ENCODE measurements at regions not wholly inside any gene's neighbourhood (a gene's known extent, or its start where the extent isn't known, plus 50 kb on each side); places are given as distances from the start of the nearest gene placed in this dataset.

GRCh38 chr5:56686337-56687195 lies 128.8 kb upstream of the MAP3K1 start:
- Mint-ChIP-seq H3K9me3 (peaks cover 3% of the 10 kb centered on the region), H3K27me3 (no peaks in the 10 kb centered on the region), H3K36me3 (peaks cover 5% of the 10 kb centered on the region), H3K27ac (peak overlapping the region; percentile 89), H3K4me1 (peaks cover 57% of the 10 kb centered on the region), H3K4me3 (peak overlapping the region; percentile 48)
- ATAC-seq (ENCODE audit: low read depth) (peak; percentile 76), DNase-seq (ENCODE audit: low spot score in 2 of 2) (peak; percentile 37)

GRCh38 chr5:56685503-56686217 lies 129.7 kb upstream of the MAP3K1 start:
- ATAC-seq (ENCODE audit: low read depth) = no peak
- Mint-ChIP-seq H3K9me3 (peaks cover 3% of the 10 kb centered on the region), H3K36me3 (peaks cover 3% of the 10 kb centered on the region), H3K4me3 (peak overlapping the region; percentile 24), H3K4me1 (peaks cover 53% of the 10 kb centered on the region), H3K27ac (peak overlapping the region; percentile 89), H3K27me3 (no peaks in the 10 kb centered on the region)
- no peak for DNase-seq (ENCODE audit: low spot score in 2 of 2)

GRCh38 chr5:56684159-56684558 lies 131.2 kb upstream of the MAP3K1 start:
- peaks cover 47% of the 10 kb centered on the region for H3K4me1 Mint-ChIP-seq
- DNase-seq (ENCODE audit: low spot score in 2 of 2) = no peak
- ATAC-seq (ENCODE audit: low read depth) = no peak
- H3K4me3 Mint-ChIP-seq = no peak overlapping the region
- H3K27ac Mint-ChIP-seq = peak overlapping the region; percentile 89
- H3K9me3 Mint-ChIP-seq = peaks cover 6% of the 10 kb centered on the region
- H3K36me3 Mint-ChIP-seq = peaks cover 3% of the 10 kb centered on the region
- no peaks in the 10 kb centered on the region for H3K27me3 Mint-ChIP-seq

- H3K4me3 Mint-ChIP-seq = no peak overlapping the region
- DNase-seq (ENCODE audit: low spot score in 2 of 2) (no peak), ATAC-seq (ENCODE audit: low read depth) (no peak)
- H3K27me3 Mint-ChIP-seq = no peaks in the 10 kb centered on the region
- peaks cover 3% of the 10 kb centered on the region for H3K36me3 Mint-ChIP-seq
- H3K4me1 Mint-ChIP-seq = peaks cover 47% of the 10 kb centered on the region
- peaks cover 6% of the 10 kb centered on the region for H3K9me3 Mint-ChIP-seq
- H3K27ac Mint-ChIP-seq = peak overlapping the region; percentile 89
Measured at GRCh38 chr5:56683733-56684132, 131.6 kb upstream of the MAP3K1 start.

GRCh38 chr5:56683281-56683680 lies 132.1 kb upstream of the MAP3K1 start:
- DNase-seq (ENCODE audit: low spot score in 2 of 2) = no peak
- H3K27ac Mint-ChIP-seq = peak overlapping the region; percentile 89
- no peak overlapping the region for H3K4me3 Mint-ChIP-seq
- no peaks in the 10 kb centered on the region for H3K27me3 Mint-ChIP-seq
- peaks cover 6% of the 10 kb centered on the region for H3K9me3 Mint-ChIP-seq
- H3K4me1 Mint-ChIP-seq = peaks cover 42% of the 10 kb centered on the region
- peaks cover 3% of the 10 kb centered on the region for H3K36me3 Mint-ChIP-seq
- no peak for ATAC-seq (ENCODE audit: low read depth)

GRCh38 chr5:56681346-56681745 lies 134.0 kb upstream of the MAP3K1 start:
- no peak for ATAC-seq (ENCODE audit: low read depth)
- H3K27ac Mint-ChIP-seq = peak overlapping the region; percentile 89
- DNase-seq (ENCODE audit: low spot score in 2 of 2) = no peak
- H3K9me3 Mint-ChIP-seq = peaks cover 6% of the 10 kb centered on the region
- H3K4me1 Mint-ChIP-seq = peaks cover 33% of the 10 kb centered on the region
- H3K27me3 Mint-ChIP-seq = no peaks in the 10 kb centered on the region
- peaks cover 3% of the 10 kb centered on the region for H3K36me3 Mint-ChIP-seq
- no peak overlapping the region for H3K4me3 Mint-ChIP-seq

- Mint-ChIP-seq H3K4me3 (no peak overlapping the region), H3K36me3 (peaks cover 3% of the 10 kb centered on the region), H3K27ac (peak overlapping the region; percentile 89), H3K4me1 (peaks cover 35% of the 10 kb centered on the region), H3K9me3 (peaks cover 6% of the 10 kb centered on the region), H3K27me3 (no peaks in the 10 kb centered on the region)
- ATAC-seq (ENCODE audit: low read depth) (no peak), DNase-seq (ENCODE audit: low spot score in 2 of 2) (no peak)
Measured at GRCh38 chr5:56680731-56681130, 134.6 kb upstream of the MAP3K1 start.

- Mint-ChIP-seq H3K27ac (peak overlapping the region; percentile 71), H3K27me3 (no peaks in the 10 kb centered on the region), H3K4me3 (no peak overlapping the region), H3K4me1 (peaks cover 39% of the 10 kb centered on the region), H3K36me3 (peaks cover 10% of the 10 kb centered on the region), H3K9me3 (peaks cover 12% of the 10 kb centered on the region)
- DNase-seq (ENCODE audit: low spot score in 2 of 2) (no peak), ATAC-seq (ENCODE audit: low read depth) (no peak)
Measured at GRCh38 chr5:56677690-56678305, 137.6 kb upstream of the MAP3K1 start.

GRCh38 chr5:56676091-56676768 lies 139.1 kb upstream of the MAP3K1 start:
- H3K9me3 Mint-ChIP-seq = peaks cover 12% of the 10 kb centered on the region
- peak overlapping the region; percentile 53 for H3K27ac Mint-ChIP-seq
- peaks cover 38% of the 10 kb centered on the region for H3K4me1 Mint-ChIP-seq

GRCh38 chr5:56674441-56674840 lies 140.9 kb upstream of the MAP3K1 start:
- peaks cover 42% of the 10 kb centered on the region for H3K4me1 Mint-ChIP-seq
- DNase-seq (ENCODE audit: low spot score in 2 of 2) (no peak), ATAC-seq (ENCODE audit: low read depth) (no peak)
- peaks cover 10% of the 10 kb centered on the region for H3K36me3 Mint-ChIP-seq
- H3K4me3 Mint-ChIP-seq = no peak overlapping the region
- no peaks in the 10 kb centered on the region for H3K27me3 Mint-ChIP-seq
- peak overlapping the region; percentile 88 for H3K27ac Mint-ChIP-seq
- peaks cover 9% of the 10 kb centered on the region for H3K9me3 Mint-ChIP-seq

More at GRCh38 chr5:56676091-56676768, 139.1 kb upstream of the MAP3K1 start:
- Mint-ChIP-seq H3K27me3 (no peaks in the 10 kb centered on the region), H3K36me3 (peaks cover 10% of the 10 kb centered on the region), H3K4me3 (no peak overlapping the region)
- ATAC-seq (ENCODE audit: low read depth) (no peak), DNase-seq (ENCODE audit: low spot score in 2 of 2) (no peak)

- Mint-ChIP-seq H3K36me3 (peaks cover 10% of the 10 kb centered on the region), H3K9me3 (peaks cover 9% of the 10 kb centered on the region), H3K4me3 (peak overlapping the region; percentile 25), H3K4me1 (peaks cover 44% of the 10 kb centered on the region), H3K27me3 (no peaks in the 10 kb centered on the region), H3K27ac (peak overlapping the region; percentile 88)
- ATAC-seq (ENCODE audit: low read depth) = no peak
- no peak for DNase-seq (ENCODE audit: low spot score in 2 of 2)
Measured at GRCh38 chr5:56673171-56673570, 142.2 kb upstream of the MAP3K1 start.

- Mint-ChIP-seq H3K4me1 (peaks cover 49% of the 10 kb centered on the region), H3K9me3 (peaks cover 13% of the 10 kb centered on the region), H3K4me3 (no peak overlapping the region), H3K36me3 (peaks cover 14% of the 10 kb centered on the region), H3K27ac (peak overlapping the region; percentile 99), H3K27me3 (no peaks in the 10 kb centered on the region)
- DNase-seq (ENCODE audit: low spot score in 2 of 2) (no peak), ATAC-seq (ENCODE audit: low read depth) (no peak)
Measured at GRCh38 chr5:56671571-56671970, 143.8 kb upstream of the MAP3K1 start.

- H3K9me3 Mint-ChIP-seq = peaks cover 13% of the 10 kb centered on the region
- peak overlapping the region; percentile 99 for H3K27ac Mint-ChIP-seq
- DNase-seq (ENCODE audit: low spot score in 2 of 2) (no peak), ATAC-seq (ENCODE audit: low read depth) (no peak)
- H3K27me3 Mint-ChIP-seq = no peaks in the 10 kb centered on the region
- peaks cover 14% of the 10 kb centered on the region for H3K36me3 Mint-ChIP-seq
- H3K4me3 Mint-ChIP-seq = no peak overlapping the region
- peaks cover 48% of the 10 kb centered on the region for H3K4me1 Mint-ChIP-seq
Measured at GRCh38 chr5:56670916-56671315, 144.4 kb upstream of the MAP3K1 start.

Measured in memory B cell (primary cell).